NOMO-1 treated with dmso at 0.1 percent for 144 hours (cell line): ENCODE measurements at regions not wholly inside any gene's neighbourhood (a gene's known extent, or its start where the extent isn't known, plus 50 kb on each side); places are given as distances from the start of the nearest gene placed in this dataset.
"Not testable (repeated sequence)": the region's sequence is repeated elsewhere in the genome, so short reads cannot be mapped to it uniquely, and the experiment has no call there.

Source experiments
- DNase-seq: peaks from one replicate; lab custom pipeline; 2025; ENCODE audit not compliant: unreplicated experiment; lab: John Stamatoyannopoulos, UW

DNA sequence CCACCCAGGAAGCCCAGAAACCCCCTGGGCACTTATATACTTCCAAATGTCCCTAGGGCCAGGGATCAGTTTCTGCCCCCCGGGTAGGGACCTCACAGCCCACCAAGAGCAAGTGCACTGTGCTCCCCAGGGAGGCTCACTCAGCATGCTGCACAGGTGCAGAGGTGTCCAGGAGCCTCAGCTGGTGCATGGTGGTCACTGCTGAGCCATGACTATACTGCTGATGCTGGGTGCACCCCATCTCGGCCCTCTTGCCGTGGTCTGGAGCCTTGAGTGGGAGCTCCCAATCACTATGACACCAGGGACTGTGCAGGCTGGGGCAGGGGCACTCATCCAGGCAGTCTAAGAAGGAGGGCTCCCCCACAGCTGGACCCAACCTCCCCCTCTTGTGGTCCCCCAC lies 617.8 kb upstream of the RAB6C start:
- DNase-seq, result no peak

GRCh38 chr2:129366263-129366662 lies 613.2 kb upstream of the RAB6C start:
- DNase-seq, result no peak

- no peak for DNase-seq
Observed at GRCh38 chr2:129367107-129367506, 612.4 kb upstream of the RAB6C start.

DNA sequence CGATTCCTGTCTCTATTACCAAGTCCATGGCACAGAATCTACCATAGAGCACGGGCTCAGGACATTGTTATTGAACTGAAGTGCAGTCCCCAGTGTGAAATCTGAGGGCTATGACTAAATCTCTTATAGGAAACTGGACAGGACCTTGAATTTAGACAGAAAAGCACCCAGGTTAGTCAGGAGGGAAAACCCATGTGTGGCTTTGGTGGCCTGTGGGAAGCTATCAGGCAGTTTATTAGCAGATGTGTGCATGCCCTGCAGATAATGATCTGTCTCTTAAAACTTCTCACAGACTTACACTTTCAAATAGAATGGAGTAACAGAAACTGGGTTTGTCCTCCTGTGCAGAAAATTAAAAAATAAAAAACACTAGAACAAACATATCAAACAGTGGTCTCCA lies 610.0 kb upstream of the RAB6C start:
- no peak for DNase-seq

DNA sequence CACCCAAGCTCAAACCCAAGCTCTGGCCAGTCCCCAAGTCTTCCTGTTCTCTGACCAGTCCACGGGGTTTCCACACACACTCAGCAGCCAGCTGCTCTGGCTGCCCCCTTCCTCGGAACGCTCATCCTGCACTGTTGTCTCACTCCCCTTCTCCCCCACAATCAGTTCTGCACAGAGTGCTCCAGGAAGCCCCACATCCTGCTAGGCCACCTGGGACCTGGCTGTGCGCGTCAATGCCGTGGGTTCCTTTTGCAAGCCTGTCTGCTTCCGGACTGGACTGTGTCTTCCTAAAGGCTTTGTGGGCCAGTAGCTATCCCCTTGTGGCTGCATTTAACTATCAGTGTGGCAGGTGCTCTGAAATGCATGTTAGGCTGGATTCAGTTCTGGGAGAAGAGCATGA lies 605.0 kb upstream of the RAB6C start:
- no peak for DNase-seq

DNA sequence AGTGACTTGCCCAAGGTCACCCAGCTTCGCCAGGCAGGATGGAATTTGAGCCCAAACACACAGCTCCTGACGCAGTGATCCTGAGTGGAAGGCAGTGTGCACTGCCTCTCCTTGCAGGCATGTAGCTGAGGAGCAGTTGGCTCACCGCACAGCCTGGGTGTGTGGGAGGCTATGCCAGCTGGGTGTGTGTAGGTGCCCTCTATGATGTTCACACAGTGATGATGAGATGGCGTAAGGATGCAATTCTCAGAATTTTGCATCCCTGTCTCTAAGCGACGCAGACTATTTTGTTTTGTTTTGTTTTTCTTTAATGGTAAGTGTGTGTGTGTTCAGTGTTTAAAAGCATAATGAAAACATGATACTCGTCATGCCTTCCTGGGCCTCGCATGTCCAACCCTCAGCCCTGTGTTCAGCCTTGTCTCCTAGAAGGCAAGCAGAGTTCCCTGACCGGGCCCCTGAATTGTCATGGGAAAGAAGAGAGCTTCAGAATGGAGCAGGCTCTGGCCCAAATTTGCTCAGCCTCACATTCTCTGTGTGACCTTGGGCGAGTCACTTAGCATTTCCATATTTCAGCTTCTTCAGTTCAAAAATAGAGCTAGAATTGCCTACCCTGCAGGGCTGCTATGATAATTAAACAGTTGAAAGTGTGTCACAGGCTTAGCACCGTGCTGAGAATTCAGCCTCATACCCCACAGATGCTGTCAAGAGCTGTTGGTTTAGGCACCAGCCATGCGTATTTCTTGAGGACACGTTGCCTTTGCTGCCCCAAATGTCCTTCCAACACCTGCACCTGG lies 603.6 kb upstream of the RAB6C start:
- DNase-seq, result no peak

DNA sequence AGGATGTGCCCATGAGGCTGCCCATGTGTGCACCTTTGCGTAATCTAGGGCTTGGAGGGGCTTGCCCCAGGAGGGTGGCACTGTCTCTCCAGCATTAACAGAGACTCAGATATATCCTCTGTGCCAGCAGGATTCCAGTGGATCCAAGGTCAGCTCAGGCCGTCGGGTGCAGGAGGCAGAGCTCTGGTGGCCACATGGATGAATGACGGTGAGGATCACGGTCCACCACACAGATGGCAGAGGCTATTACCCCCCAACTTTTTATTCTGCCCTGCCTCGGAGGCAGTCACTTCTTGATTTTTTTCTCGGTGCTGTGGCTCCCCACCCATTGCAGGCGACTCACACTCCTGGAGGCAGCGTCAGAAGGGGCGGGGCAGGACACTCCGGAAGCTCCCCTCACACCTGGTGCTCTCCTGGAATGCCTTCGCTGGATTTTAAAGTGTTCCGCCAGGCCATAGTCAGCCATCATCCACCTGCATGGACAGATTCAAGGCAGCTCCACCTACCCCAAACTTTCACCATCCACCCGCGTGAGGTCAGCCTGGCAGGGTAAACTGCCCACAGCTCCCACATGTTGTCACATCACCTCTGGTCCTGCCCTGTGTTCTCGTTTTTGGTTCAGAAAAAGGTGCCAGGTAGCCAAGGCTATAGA lies 602.9 kb upstream of the RAB6C start:
- no peak for DNase-seq

DNA sequence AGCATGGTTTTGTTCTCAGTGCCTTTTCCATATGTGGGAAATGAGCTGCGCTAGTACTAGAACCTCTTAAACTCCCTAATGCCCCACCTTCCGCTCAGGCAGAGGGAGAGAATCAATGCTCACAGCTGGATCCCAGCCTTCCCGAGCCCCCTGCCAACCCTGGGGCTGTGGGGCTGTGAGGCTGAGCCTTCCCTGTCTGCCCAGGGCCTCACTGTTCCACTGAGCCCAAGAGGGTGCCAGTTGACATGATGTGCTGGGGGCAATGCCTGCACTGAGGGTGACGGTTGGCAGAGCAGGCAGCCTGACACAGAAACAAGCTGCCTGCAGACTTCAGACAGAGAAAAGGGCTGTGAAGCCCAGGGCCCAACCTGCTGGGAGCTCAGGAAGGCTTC lies 602.4 kb upstream of the RAB6C start:
- DNase-seq, result no peak

GRCh38 chr2:129378186-129378585 lies 601.3 kb upstream of the RAB6C start:
- no peak for DNase-seq

- DNase-seq, result no peak
Observed at GRCh38 chr2:129379411-129379810, 600.1 kb upstream of the RAB6C start.

DNA sequence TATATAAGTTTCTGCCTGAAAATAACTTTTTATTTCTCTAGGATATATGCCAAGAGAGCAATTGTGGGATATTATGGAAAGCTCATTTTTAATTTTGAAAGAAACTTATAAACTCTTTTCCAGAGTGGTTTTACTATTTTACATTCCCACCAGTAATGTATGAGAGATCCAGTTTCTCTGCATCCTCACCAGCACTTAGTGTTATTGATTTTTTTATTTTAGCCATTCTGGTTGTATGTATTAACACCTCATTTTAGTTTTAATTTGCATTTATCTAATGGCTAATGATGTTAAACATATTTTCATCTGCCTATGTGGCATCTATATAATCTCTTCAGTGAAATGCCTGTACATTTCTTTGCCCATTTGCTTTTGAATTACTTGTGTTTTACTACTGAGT lies 597.7 kb upstream of the RAB6C start:
- no peak for DNase-seq

- DNase-seq, result no peak
Observed at GRCh38 chr2:129388870-129389269, 590.6 kb upstream of the RAB6C start.

GRCh38 chr2:129393816-129394215 lies 585.6 kb upstream of the RAB6C start:
- DNase-seq, result no peak

DNA sequence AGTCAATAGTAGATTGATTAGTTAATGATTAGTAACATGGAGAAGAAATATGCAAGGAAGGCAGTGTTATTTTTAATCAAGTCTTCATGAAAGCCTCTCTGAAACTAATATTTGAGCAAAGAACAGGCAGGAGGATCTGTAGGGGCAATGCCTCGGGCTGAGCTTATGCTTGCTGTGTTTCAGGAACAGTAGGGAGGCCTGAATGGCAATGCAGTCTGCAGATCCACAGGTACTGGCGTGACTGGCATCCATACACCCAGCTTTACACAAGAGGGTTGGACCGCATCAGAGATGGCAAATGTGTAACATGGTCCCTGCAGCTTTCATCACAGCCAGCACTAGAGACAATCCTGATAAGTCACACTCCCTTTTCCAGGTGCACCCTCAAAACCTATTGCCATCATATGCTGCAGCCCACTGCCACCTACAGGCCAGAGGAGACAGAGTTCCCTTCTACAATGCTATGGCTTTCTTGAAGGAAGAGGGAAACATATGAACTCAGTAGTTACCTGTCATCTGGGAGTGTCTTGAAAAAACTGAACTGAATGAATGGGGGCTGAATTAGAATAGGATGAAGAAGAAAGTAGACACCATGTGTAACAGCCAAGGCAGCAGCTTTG lies 582.4 kb upstream of the RAB6C start:
- DNase-seq, result no peak

DNA sequence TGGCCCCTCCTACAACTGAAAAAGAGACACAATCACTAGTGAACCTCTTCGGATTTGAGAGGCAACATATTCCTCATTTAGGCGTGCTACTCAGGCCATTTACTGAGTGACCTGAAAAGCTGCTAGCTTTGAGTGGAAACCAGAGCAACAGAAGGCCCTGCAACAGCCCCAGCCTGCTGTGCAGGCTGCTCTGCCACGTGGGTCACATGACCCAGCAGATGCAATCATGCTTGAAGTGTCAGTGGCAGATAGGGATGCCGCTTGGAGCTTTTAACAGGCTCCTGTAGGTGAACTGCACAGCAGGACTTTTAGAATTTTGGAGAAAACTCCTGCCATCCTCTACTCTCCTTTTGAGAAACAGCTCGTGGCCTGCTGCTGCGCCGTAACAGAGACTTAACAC lies 578.6 kb upstream of the RAB6C start:
- DNase-seq, result no peak

DNA sequence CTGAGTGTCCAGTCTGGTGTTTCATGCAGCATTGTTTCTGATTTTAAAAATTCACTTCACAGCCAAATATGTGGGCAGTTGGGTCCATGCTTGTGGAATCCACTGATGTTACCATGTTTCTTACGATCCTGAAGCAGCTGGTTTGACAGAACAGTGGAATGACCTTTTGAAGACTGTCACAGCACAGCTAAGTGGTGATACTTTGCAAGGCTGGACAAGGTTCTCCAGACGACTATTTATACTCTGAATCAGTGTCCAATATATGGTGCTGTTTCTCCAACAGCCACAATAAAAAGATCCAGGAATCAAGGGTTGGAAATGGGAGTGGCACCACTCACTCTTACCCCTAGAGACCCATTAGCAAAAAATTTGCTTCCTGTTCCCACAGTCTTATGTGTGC lies 577.4 kb upstream of the RAB6C start:
- no peak for DNase-seq

DNA sequence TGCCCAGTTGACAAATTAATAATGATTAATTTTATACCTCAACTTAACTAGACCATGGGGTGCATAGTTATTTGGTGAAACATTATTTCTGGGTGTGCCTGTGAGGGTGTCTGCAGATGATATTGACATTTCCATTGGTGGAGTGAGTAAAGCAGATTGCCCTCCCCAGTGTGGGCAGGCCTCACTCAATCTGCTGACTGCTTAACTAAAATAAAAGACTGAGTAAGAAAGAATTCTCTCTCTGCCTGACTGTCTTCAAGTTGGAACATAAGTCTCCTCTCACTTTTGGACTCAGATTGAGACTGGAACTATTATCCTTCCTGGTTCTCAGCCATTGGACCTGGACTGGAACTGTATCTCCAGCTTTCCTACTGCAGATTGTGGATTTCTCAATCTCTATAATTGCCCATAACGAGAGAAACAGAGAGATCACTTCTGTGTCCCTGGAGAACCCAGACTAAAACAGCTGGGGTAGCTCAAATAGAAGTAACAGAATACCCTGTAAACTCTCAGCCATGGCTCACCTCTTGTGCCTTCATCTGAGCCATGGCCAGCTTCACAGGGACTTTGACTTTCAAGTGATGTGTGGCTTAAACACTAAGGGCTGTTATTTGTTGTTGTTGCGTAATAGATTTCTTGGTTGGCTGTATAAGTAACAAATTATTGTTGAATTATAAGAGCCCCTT lies 575.3 kb upstream of the RAB6C start:
- DNase-seq, result no peak

- DNase-seq, result no peak
Observed at GRCh38 chr2:129408570-129408969, 570.9 kb upstream of the RAB6C start.

DNA sequence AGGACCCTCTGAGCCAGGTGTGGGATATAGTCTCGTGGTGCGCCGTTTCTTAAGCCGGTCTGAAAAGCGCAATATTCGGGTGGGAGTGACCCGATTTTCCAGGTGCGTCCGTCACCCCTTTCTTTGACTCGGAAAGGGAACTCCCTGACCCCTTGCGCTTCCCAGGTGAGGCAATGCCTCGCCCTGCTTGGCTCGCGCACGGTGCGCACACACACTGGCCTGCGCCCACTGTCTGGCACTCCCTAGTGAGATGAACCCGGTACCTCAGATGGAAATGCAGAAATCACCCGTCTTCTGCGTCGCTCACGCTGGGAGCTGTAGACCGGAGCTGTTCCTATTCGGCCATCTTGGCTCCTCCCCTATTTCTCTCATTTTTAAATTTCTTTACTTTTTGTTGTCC lies 562.4 kb upstream of the RAB6C start:
- DNase-seq, result not testable (repeated sequence)

- no peak for DNase-seq
Observed at GRCh38 chr2:129422028-129422427, 557.4 kb upstream of the RAB6C start.

DNA sequence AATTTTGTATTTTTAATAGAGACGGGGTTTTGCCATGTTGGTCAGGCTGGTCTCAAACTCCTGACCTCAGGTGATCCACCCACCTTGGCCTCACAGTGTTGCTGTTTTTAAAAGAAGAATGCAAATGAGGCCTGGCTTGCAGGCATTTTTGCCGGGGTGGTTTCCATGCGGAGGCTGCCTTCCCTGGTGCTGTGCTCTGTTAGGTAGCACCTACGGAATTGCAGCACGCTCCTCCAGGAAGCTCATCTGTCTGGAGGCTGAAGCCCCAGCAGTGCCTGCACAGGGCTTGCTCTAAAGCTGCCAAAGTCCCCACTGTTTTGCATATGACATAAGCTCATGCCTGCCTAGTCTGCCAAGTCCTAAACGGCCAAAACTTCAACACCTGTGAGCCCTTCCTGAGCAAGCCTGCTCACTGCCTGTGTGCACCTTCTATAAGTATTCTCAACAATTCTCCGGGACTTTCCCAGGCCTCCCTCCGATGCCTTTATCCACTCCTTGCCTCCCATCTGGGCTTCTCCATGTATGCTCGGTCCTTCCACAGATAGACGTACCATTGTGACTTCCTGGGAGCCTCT lies 551.3 kb upstream of the RAB6C start:
- DNase-seq, result no peak
